H54 (cell line): ENCODE measurements at regions not wholly inside any gene's neighbourhood (a gene's known extent, or its start where the extent isn't known, plus 50 kb on each side); places are given as distances from the start of the nearest gene placed in this dataset.

ENCODE experiments used
- DNase-seq: peaks from one replicate; pipeline ENCODE4 v3.0.0; 2011; ENCODE audit warnings: low spot score, mixed read lengths; ENCODE audit not compliant: insufficient read length
- FAIRE-seq: peaks from 3 replicates; lab custom pipeline; 2011; peaks lifted over from hg19 to GRCh38; lab: Jason Lieb, UNC
- POLR2A ChIP-seq: IDR thresholded peaks from 2 replicates; pipeline ENCODE4 v1.6.1; 2011; ENCODE audit warnings: low read depth, mild to moderate bottlenecking, low read length

DNA sequence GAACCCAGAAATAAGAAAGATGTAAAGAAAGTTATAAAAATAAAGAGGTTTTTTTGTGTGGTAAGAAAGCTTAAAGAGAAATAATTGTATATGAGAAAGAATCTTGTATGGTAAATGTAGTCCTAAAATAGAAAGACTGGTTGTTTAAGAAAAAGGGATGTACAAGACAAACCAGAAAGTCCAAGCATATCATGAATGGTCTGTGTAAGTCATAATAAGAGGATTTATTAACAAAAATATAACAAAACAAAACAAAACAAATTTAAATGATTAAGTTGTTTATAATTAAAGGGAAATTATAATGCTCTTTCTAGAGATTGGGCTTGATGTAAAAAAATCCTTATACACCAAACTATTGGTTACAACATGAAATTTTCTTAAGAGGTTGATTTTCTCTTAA, 590.4 kb upstream of the PTGER4 start:
- FAIRE-seq (no peak), DNase-seq (no peak)
- no peak for TF ChIP-seq POLR2A

DNA sequence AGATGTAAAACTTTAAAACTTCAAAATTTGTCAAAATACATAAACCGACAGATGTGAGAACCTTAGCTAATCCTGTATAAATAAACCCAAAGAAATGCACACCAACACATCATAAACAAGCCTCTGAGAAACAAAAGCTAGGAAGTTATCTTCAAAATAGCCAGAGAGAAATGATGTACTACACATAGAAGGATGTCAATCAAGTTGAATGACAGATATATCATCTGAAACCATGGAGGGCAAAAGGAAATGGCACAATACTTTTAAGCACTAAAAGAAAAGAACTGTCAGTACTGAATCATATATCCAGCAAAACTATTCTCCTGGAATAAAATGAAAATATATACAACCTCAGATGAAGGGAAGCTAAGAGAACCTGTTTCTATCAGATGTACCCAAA, 595.1 kb upstream of the PTGER4 start:
- DNase-seq (no peak), FAIRE-seq (peak; percentile 55)
- no peak for TF ChIP-seq POLR2A

DNA sequence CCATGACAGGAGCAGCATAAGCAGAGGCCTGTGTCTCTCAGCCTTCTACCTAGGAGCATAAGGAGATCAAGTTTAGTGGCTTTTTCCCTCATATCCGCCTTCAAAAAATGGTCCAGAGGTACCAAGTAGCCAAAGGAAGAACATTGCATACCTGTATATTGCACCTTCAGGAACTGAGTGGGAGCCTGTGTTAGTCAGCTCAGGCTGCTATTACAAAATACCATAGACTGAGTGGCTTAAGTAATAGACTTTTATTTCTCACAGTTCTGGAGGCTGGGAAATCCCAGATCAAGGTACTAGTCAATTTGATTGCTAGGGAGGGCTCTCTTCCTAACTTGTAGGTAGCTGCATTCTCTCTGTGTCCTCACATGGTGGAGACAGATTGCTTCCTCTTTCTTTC, 597.4 kb upstream of the PTGER4 start:
- FAIRE-seq (no peak), DNase-seq (no peak)
- TF ChIP-seq POLR2A, result no peak

DNA sequence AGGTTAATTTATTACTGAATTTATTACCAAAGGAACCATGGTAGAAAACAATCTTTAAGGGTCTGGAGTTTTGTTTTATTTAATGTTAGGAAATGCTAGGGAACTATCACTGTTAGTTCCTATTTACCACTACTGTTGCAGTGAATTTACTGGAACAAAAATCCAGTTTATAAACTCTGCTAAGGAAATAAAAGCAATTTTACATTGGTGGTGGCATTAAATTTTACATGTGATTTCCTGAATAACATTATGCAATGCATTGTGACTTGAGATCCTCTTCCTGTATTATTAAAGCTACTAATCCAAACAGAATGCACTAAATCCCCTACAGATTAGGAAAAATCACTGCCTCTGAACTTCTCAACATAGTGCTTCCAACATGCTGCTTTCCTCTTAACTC, 599.5 kb upstream of the PTGER4 start:
- FAIRE-seq (no peak), DNase-seq (no peak)
- TF ChIP-seq POLR2A, result no peak

DNA sequence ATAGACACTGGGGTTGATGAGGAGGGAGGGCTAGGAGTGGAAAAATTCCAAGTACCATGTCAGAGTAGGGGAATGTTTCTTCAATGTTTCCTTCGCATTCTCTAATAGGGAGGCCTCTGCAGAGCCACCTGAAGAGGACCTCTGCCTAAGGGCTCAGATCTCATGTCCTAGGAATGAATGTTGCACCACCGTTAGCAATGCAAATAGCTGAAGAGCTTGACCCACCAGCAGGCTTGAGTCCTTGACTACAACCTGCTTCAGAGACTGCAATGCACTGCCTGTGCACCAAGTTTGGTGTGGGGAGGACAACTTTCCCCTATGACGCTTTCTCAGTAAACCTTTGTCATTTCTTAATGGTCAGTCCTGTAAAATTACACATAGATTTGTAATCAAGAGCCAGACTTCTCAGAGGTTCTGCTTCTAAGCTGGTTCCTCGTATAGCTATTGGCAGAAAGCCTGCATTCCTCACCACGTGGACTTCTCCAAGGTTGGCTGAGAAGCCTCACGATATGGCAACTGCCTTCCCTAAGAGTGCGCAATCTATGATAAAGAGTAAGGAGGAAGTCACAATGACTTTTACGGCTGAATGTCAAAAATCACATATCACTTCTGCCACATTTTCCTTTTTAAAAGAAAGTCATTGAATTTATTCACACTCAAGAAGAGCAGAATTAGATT, 600.7 kb upstream of the PTGER4 start:
- no peak for FAIRE-seq
- no peak for TF ChIP-seq POLR2A
- DNase-seq, result no peak

DNA sequence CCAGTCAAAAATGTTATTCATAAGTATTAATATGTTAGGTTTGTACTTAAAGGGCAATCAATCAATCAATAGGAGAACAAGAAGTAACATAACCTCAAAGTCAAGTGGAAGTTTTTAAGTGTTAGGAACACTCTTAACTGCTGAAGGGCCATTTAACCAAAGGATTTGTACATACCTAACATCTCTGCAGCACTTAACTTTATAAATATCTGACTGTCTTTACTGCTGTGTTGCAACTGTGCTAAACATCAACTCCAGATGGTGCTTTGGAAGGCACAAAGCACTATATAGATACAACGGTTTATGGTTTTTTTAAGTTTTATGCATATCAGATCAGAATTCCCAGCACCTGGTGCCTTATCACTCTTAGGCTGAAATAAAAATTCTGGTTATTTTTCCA, 604.9 kb upstream of the PTGER4 start:
- FAIRE-seq (no peak), DNase-seq (no peak)
- no peak for TF ChIP-seq POLR2A

DNA sequence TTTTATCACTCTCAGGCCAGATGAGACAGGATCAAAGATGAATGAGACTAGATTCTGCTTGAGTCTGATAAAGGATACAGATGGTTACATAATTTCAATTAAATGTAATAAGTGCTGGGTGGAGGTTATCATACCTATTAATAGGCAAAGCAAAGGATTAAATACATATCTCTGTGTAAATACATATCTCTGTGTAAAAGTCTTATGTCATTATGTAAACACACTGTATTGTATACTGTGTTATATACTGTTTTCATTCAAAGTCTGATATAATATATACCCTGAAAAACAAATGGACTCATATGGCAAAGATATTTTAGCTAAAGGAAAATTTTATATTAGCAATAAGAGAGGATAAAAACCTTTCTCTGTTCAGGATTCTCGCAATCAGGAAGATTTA, 605.8 kb upstream of the PTGER4 start:
- no peak for TF ChIP-seq POLR2A
- FAIRE-seq (no peak), DNase-seq (no peak)

DNA sequence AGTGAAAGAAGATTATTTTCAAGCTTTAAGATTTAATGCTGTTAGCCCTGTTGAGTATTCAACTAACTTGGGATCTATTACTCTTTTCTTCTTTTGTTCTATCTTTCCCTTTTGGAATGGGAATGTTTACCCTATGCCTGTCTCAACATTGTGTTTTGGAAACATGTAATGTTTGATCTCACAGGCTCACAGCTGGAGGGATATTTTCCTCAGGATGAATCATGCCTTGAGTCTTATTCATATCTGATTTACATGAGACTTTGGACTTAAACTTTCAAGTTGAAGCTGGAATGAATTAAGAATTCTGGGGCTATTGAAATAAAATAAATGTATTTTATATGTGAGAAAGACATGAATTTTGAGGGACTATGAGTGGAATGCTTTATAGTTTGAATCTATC, 607.8 kb upstream of the PTGER4 start:
- DNase-seq (no peak), FAIRE-seq (peak; percentile 92)
- no peak for TF ChIP-seq POLR2A

DNA sequence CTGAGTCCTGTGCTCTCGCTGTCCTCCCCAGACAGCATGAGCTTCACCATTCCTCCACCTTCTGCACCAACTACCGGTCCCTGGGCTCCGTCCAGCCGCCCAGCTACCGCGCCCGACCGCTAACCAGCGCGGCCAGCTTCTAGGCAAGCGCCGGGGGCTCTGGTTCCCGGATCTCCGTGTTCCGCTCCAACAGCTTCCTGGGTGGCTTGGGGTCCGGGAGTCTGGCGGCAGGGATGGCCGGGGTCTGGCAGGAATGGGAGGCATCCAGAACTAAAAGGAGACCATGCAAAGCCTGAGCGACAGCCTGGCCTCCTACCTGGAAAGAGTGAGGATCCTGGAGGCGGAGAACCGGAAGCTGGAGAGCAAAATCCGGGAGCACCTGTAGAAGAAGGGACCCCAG, 613.1 kb upstream of the PTGER4 start:
- TF ChIP-seq POLR2A, result no peak
- FAIRE-seq, result no peak
- DNase-seq, result no peak

DNA sequence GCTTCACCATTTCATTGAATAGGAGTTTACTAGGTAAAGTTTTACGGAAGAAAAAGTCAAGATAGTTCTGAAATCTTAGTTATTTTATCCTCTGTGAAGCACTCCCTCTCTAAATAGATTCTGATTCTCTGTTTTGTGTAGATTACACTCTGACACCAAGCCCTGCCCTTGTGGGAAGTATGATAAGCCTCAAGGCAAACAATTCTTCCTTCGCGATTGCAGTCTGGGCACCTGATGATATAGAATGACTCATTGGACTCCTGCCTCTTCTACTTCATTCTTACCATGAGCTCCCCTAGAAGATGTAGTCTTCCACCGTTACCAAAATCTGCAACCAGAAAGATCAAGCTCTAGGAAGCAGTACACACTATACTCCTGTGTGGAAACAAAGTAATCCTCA, 626.9 kb upstream of the PTGER4 start:
- no peak for TF ChIP-seq POLR2A
- DNase-seq, result no peak
- no peak for FAIRE-seq

DNA sequence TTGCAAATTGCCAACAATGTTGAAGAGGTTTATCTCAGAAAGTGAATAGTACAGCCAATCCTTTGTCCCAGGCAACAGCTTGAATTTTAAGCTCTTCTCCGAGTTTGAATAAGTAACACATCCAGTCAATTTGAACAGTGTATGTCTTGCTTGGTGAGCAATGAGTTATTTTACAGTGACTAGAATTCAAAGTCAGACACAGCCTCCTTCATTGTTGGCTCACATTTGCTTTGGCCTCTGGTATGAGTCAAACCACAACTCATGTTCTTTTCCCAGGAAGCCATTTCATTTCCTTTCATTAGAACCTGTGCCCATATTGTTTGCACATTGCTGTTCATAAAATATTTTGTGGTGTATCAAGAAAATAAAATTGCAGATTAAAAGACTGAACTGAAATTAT, 622.0 kb upstream of the DAB2 start:
- DNase-seq, result peak; percentile 6
- TF ChIP-seq POLR2A, result no peak
- peak; percentile 97 for FAIRE-seq

DNA sequence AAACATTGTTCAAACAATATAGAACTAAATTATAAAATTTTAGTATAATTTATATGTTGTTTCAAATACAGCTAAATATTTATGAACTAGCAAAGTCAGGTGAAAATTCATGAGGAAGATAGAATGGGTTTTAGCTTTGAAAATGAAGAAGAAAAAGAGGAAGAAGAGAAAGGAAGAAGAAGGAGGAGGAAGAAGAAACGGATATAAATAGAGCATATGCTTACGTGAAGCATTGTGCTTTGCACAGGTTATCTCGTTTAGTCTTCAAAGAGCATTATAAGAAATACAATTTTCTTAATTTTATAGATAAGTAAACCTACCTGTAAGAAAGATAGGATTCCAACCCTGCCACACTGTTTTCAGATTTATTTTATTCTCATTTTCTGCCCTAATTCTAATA, 620.6 kb upstream of the DAB2 start:
- DNase-seq (no peak), FAIRE-seq (no peak)
- no peak for TF ChIP-seq POLR2A

DNA sequence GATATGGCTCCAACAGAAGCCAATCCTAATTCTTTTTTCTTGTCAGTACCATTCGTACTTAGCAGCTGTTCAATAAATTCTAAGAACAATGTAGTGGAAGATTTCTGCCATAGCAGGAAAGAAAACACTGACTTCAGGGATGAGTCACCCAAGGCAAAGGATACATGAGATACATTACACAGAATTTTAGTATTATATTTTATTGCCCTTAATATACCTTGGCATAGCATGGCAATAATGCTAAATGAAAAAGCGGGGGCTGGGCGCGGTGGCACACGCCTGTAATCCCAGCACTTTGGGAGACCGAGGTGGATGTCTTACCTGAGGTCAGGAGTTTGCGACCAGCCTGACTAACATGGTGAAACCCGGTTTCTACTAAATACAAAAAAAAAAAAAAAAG, 619.1 kb upstream of the DAB2 start:
- no peak for TF ChIP-seq POLR2A
- peak; percentile 82 for FAIRE-seq

DNA sequence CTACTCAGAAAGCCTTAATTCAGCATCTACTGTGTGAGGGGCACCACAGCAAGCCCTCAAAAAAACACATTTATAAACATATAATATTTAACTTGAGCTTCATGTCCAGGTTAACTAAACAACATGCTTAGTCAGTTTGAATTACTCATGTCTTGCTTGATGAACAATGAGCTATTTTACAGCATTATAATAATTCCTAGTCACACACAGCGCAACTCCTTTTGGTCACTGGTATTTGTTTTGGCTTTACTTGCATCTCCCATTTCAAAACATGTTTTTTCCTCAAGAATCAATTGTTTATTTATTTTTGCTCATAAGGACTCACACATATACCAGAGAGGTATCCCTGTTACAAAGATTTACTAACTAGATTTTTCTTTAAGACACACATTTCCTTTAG, 616.7 kb upstream of the DAB2 start:
- DNase-seq (no peak), FAIRE-seq (peak; percentile 57)
- TF ChIP-seq POLR2A, result no peak

More for the DNA sequence above, 619.1 kb upstream of the DAB2 start:
- no peak for DNase-seq

DNA sequence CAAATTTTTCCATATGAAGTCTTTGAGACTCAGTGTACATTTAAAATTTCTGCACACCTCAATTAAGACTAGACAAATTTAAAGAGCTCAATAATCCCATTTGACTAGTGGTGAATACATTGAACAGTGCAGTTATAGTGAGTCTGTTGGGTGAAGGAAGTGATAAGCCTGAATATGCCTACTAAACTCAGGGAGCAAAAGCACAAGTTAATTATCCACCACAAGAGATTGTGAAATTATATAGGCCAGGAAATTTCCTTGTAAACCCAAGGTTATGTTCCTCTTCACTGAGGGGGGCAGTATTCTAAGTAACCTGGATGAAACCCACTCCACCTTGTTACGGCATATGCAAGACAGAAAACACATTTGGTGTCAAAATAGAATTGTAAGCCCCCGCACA, 612.9 kb upstream of the DAB2 start:
- FAIRE-seq (no peak), DNase-seq (no peak)

More for the DNA sequence above, 612.9 kb upstream of the DAB2 start:
- no peak for TF ChIP-seq POLR2A
